ENCODE measurements at regions not wholly inside any gene's neighbourhood (a gene's known extent, or its start where the extent isn't known, plus 50 kb on each side); places are given as distances from the start of the nearest gene placed in this dataset.

- TF ChIP-seq EZH2 (IDR thresholded peaks at IDR 0.05; ENCODE audit: insufficient read depth, poor library complexity, severe bottlenecking) = no peak
- TF ChIP-seq EZH2phosphoT487 (IDR thresholded peaks at IDR 0.05; ENCODE audit: insufficient read depth, low read depth) = no peak
Observed at GRCh38 chr3:132225664-132226063, 91.5 kb upstream of the ACP3 start.

Data from GM23248 (cell line).